Upper lobe of right lung (tissue), 1 donor: ENCODE measurements at regions not wholly inside any gene's neighbourhood (a gene's known extent, or its start where the extent isn't known, plus 50 kb on each side); places are given as distances from the start of the nearest gene placed in this dataset.

Experiments
- ATAC-seq: fragments of 200-7000 bp; cut with Tn5 transposase; one replicate; pipeline ENCODE4 v1.9.1; 2020; ENCODE audit warnings: mild to moderate bottlenecking, moderate library complexity
- DNase-seq: peaks from one replicate; pipeline ENCODE4 v3.0.0-alpha.2; 2020
- H3K27ac ChIP-seq: fragments of 200-600 bp; one replicate; pipeline ENCODE4 v1.8.0; 2022
- H3K27me3 ChIP-seq: fragments of 200-600 bp; one replicate; pipeline ENCODE4 v1.8.0; 2022; ENCODE audit warnings: mild to moderate bottlenecking
- H3K36me3 ChIP-seq: fragments of 200-600 bp; one replicate; pipeline ENCODE4 v1.8.0; 2022
- H3K4me1 ChIP-seq: fragments of 200-600 bp; one replicate; pipeline ENCODE4 v1.8.0; 2022
- H3K4me3 ChIP-seq: fragments of 200-600 bp; one replicate; pipeline ENCODE4 v1.8.0; 2022; ENCODE audit warnings: mild to moderate bottlenecking
- H3K9me3 ChIP-seq: fragments of 200-600 bp; one replicate; pipeline ENCODE4 v1.8.0; 2022
- CTCF ChIP-seq: fragments of 200-600 bp; IDR thresholded peaks from one replicate; pipeline ENCODE4 v1.8.0; 2022; ENCODE audit warnings: antibody characterized with exemption
- intact Hi-C: fragments of 100-400 bp; cut with DNase I; formaldehyde crosslinking; loops from one replicate; pipeline ENCODE4 v1.11.0; 2022
- donor health status: DM: no; HTN: yes; CAD: no; lungs with severe emphysema.

- ATAC-seq (no peak), DNase-seq (no peak)
- H3K36me3 ChIP-seq: no peaks in the 10 kb centered on the region
- H3K4me1 ChIP-seq: no peaks in the 10 kb centered on the region
- no peak for TF ChIP-seq CTCF
- no peaks in the 10 kb centered on the region for H3K27me3 ChIP-seq
- H3K9me3 ChIP-seq: no peaks in the 10 kb centered on the region
- no peak overlapping the region for H3K27ac ChIP-seq
- intact Hi-C loops: no loop called here
- H3K4me3 ChIP-seq: no peak overlapping the region
These were observed 215.1 kb downstream of the ASCL1 start for GRCh38 chr12:103172447-103173112.

GRCh38 chr12:103175625-103176024, 218.2 kb downstream of the ASCL1 start:
- Histone ChIP-seq H3K4me1 (no peaks in the 10 kb centered on the region), H3K27me3 (no peaks in the 10 kb centered on the region), H3K4me3 (no peak overlapping the region), H3K27ac (no peak overlapping the region), H3K36me3 (no peaks in the 10 kb centered on the region), H3K9me3 (no peaks in the 10 kb centered on the region)
- DNase-seq (no peak), ATAC-seq (no peak)
- TF ChIP-seq CTCF: no peak
- intact Hi-C loops: no loop called here

GRCh38 chr12:103177639-103178255, 220.3 kb downstream of the ASCL1 start:
- no peak for TF ChIP-seq CTCF
- Histone ChIP-seq H3K4me3 (no peak overlapping the region), H3K36me3 (no peaks in the 10 kb centered on the region), H3K27me3 (no peaks in the 10 kb centered on the region), H3K27ac (no peak overlapping the region), H3K9me3 (no peaks in the 10 kb centered on the region), H3K4me1 (no peaks in the 10 kb centered on the region)
- intact Hi-C loops: no loop called here
- DNase-seq (no peak), ATAC-seq (no peak)

- no peak for TF ChIP-seq CTCF
- Histone ChIP-seq H3K4me1 (no peaks in the 10 kb centered on the region), H3K27me3 (no peaks in the 10 kb centered on the region), H3K36me3 (no peaks in the 10 kb centered on the region), H3K27ac (no peak overlapping the region), H3K4me3 (no peak overlapping the region), H3K9me3 (no peaks in the 10 kb centered on the region)
- intact Hi-C loops: no loop called here
- ATAC-seq (no peak), DNase-seq (no peak)
These were observed 221.0 kb downstream of the ASCL1 start for GRCh38 chr12:103178366-103179080.

- DNase-seq (no peak), ATAC-seq (no peak)
- H3K27me3 ChIP-seq: no peaks in the 10 kb centered on the region
- no peak overlapping the region for H3K27ac ChIP-seq
- H3K4me1 ChIP-seq: no peaks in the 10 kb centered on the region
- no peaks in the 10 kb centered on the region for H3K36me3 ChIP-seq
- H3K9me3 ChIP-seq: no peaks in the 10 kb centered on the region
- no peak overlapping the region for H3K4me3 ChIP-seq
- intact Hi-C loops: no loop called here
- TF ChIP-seq CTCF: no peak
These were observed 224.1 kb downstream of the ASCL1 start for GRCh38 chr12:103181366-103182152.
